ENCODE measurements at regions not wholly inside any gene's neighbourhood (a gene's known extent, or its start where the extent isn't known, plus 50 kb on each side); places are given as distances from the start of the nearest gene placed in this dataset.

GRCh38 chr2:192471982-192472381 lies 277.2 kb upstream of the TMEFF2 start:
- H2BK15ac ChIP-seq (ENCODE audit: low read length): no peak overlapping the region

More at GRCh38 chr2:192471982-192472381, 277.2 kb upstream of the TMEFF2 start:
- no peak overlapping the region for H3K4ac ChIP-seq (replicated peaks; ENCODE audit: insufficient read length, low read depth, low read length)
- no peak overlapping the region for H2BK12ac ChIP-seq (ENCODE audit: low read depth, low read length)
- H4K91ac ChIP-seq (replicated peaks; ENCODE audit: insufficient read length, low read length): no peak overlapping the region
- H3K79me2 ChIP-seq (ENCODE audit: control insufficient read depth in 1 of 2, insufficient read depth in 2 of 2, low read length in 2 of 2): no peaks in the 10 kb centered on the region
- H3K36me3 ChIP-seq (ENCODE audit: control insufficient read depth in 2 of 4, insufficient read depth in 4 of 4, low read length in 3 of 4): no peaks in the 10 kb centered on the region
- no peaks in the 10 kb centered on the region for H4K20me1 ChIP-seq (replicated peaks in 1 of 2; ENCODE audit: control insufficient read depth in 1 of 2, insufficient read depth in 2 of 2, low read length in 2 of 2)
- H3K14ac ChIP-seq (ENCODE audit: insufficient read length): no peak overlapping the region
- no peaks in the 10 kb centered on the region for H3K79me1 ChIP-seq (ENCODE audit: low read depth, low read length)
- no peak overlapping the region for H3K4me2 ChIP-seq (ENCODE audit: insufficient read depth in 1 of 2, low read depth in 2 of 2, low read length in 2 of 2)
- ChIA-PET POLR2A (ENCODE audit: partially characterized antibody) (interaction anchor here (0.6 kb wide), 1 partner anchor 257 kb away, joined by 3 read pairs; no protein-coding TSS in a partner anchor), CTCF (ENCODE audit: partially characterized antibody) (interaction anchor here (1.1 kb wide), 1 partner anchor 107 kb away, joined by 3 read pairs; no protein-coding TSS in a partner anchor)
- H3K23ac ChIP-seq (ENCODE audit: insufficient read length): no peak overlapping the region
- H3K18ac ChIP-seq (ENCODE audit: extremely low read depth, low read length): no peak overlapping the region
- H2AFZ ChIP-seq (ENCODE audit: low read length): 0 out of 2 replicates have a peak overlapping the region, but pooled peaks have one; percentile 40
- FAIRE-seq (no peak), DNase-seq (ENCODE audit: low read depth in 1 of 2, low spot score in 2 of 2) (no peak)
- no peak overlapping the region for H3K4me3 ChIP-seq (ENCODE audit: extremely low read depth in 1 of 4, insufficient read depth in 2 of 4, low read depth in 3 of 4, low read length in 4 of 4)
- H3K9me3 ChIP-seq (ENCODE audit: insufficient read depth in 2 of 2, low read depth in 1 of 2, low read length in 1 of 2): no peaks in the 10 kb centered on the region
- H2BK120ac ChIP-seq (replicated peaks; ENCODE audit: low read depth, low read length): no peak overlapping the region
- no peak overlapping the region for H2AK5ac ChIP-seq (ENCODE audit: low read depth, low read length)
- no peak overlapping the region; the same call in 1 of the 2 replicates for H4K8ac ChIP-seq (ENCODE audit: extremely low read depth, insufficient read depth, low read length)
- H3K27me3 ChIP-seq (replicated peaks in 1 of 4; ENCODE audit: control insufficient read depth in 3 of 4, extremely low read depth in 1 of 4, insufficient read depth in 3 of 4, low read length in 3 of 4): no peaks in the 10 kb centered on the region
- no peaks in the 10 kb centered on the region for H3K23me2 ChIP-seq (ENCODE audit: low read depth, low read length)
- H3K27ac ChIP-seq (ENCODE audit: low read depth, low read length): no peak overlapping the region
- H3K9ac ChIP-seq (replicated peaks in 1 of 4; ENCODE audit: extremely low read depth in 1 of 4, low read depth in 3 of 4, low read length in 3 of 4): no peak overlapping the region
- H3K4me1 ChIP-seq (replicated peaks in 1 of 4; ENCODE audit: control insufficient read depth in 3 of 4, insufficient read depth in 4 of 4, low read length in 3 of 4): no peaks in the 10 kb centered on the region
- H4K5ac ChIP-seq (ENCODE audit: insufficient read length, low read depth, low read length): no peak overlapping the region
- TF ChIP-seq E2F6 (IDR thresholded peaks at IDR 0.05): no peak
- H2BK20ac ChIP-seq (ENCODE audit: low read length): no peak overlapping the region
- H2BK5ac ChIP-seq (ENCODE audit: low read depth, low read length): no peak overlapping the region
- no peak overlapping the region for H3K56ac ChIP-seq (replicated peaks; ENCODE audit: insufficient read length, low read depth, low read length)
